ENCODE measurements at regions not wholly inside any gene's neighbourhood (a gene's known extent, or its start where the extent isn't known, plus 50 kb on each side); places are given as distances from the start of the nearest gene placed in this dataset.

- DNase-seq (ENCODE audit: low spot score): no peak
These were observed 1239.7 kb downstream of the C4orf33 start for GRCh38 chr4:130335417-130336194.

DNA sequence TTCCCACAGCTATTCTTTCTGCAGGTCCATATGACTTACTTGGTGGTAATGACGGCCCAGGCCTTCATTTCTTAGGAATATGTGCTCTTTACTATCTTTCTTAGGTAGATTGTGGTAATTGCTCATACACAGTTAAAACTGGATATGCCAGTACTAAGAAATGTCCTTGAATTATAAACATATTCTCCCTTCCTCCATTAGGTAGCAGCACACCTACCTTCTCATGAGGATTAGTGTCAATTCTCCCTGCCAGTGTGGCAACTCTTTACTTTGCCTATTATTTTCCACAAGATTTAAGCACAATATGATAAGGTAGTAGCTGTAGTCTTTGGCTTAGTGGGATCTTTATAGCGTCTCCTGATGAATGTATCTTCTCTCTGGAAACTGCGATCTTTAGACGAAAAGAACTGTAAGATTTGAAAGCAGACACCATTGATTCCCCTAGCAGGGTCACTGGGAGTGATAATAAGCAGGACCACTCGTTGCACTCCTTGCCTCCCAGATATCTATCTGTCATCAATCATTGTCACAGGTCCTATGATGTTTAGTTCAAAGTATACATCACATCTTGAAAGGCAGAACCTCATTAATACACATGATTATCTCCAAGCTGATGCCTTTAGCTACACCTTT is 1240.7 kb downstream of the C4orf33 start:
- DNase-seq (ENCODE audit: low spot score): no peak

GRCh38 chr4:130338851-130339250 is 1242.9 kb downstream of the C4orf33 start:
- no peak for DNase-seq (ENCODE audit: low spot score)

GRCh38 chr4:130349745-130350144 is 1253.8 kb downstream of the C4orf33 start:
- no peak for DNase-seq (ENCODE audit: low spot score)

GRCh38 chr4:130356873-130357272 is 1260.9 kb downstream of the C4orf33 start:
- no peak for DNase-seq (ENCODE audit: low spot score)

GRCh38 chr4:130359542-130359941 is 1263.6 kb downstream of the C4orf33 start:
- DNase-seq (ENCODE audit: low spot score): no peak

- no peak for DNase-seq (ENCODE audit: low spot score)
These were observed 1265.7 kb downstream of the C4orf33 start for GRCh38 chr4:130361616-130362015.

DNA sequence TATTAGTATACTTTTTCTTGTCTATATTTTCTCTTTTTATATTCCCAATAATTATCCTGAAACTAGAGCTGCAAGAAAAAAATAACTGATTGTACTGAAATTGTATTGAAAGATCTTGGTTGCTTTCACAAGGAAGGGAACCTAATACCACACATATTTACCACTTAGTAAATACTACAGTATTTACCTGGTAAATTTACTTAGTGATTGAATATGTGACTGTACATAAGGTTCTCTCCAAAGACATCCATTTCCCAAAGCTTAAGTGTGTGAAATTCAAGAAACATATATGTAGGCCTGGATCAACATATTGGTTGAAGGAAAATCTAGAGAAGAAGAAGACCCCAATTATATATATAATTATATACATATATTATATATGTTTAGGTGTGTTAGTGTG is 1272.7 kb downstream of the C4orf33 start:
- no peak for DNase-seq (ENCODE audit: low spot score)

DNA sequence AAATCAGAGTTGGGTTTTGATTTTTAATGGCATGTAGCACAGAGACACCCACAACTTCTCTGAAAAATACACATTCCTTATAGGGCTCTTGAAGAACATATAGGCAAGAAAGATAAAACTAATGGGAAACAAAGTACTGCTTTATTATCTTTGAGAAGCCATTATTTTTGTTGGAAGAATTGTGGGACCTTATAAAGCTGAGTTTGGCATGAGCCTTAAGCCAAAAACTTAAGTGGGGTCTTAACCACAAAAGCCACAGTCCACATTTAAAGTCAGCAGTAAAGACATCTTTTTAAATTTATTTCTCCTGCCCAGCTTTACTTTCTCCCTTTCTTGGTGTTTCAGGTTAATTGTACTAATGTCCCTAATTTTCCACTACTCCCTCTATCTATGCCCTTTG is 1297.3 kb downstream of the C4orf33 start:
- DNase-seq (ENCODE audit: low spot score): no peak

- DNase-seq (ENCODE audit: low spot score): no peak
These were observed 1297.7 kb downstream of the C4orf33 start for GRCh38 chr4:130393642-130394041.

GRCh38 chr4:130395871-130396270 is 1299.9 kb downstream of the C4orf33 start:
- DNase-seq (ENCODE audit: low spot score): no peak

DNA sequence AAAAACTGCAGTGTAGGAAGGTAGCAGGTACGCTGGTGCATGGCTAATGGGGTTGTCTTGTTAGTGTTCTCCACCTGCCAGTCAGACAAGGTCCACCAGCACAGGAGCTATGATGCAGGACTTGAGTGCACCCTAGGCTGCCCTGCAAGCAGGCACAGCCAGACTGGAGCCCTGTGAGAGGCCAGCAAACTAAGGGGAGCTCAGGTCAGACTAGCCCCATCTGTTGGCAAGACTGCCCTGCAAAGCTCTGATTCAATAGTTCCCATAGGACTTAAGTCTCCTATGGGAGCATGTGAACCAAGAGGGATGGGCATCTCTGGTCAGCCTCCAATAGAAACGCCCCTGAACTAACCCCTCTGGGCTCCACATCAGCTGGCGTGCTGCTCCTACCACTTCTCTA is 1307.3 kb downstream of the C4orf33 start:
- DNase-seq (ENCODE audit: low spot score): no peak

- no peak for DNase-seq (ENCODE audit: low spot score)
These were observed 1320.3 kb downstream of the C4orf33 start for GRCh38 chr4:130416228-130416627.

- DNase-seq (ENCODE audit: low spot score): no peak
These were observed 1323.4 kb downstream of the C4orf33 start for GRCh38 chr4:130419211-130419975.

DNA sequence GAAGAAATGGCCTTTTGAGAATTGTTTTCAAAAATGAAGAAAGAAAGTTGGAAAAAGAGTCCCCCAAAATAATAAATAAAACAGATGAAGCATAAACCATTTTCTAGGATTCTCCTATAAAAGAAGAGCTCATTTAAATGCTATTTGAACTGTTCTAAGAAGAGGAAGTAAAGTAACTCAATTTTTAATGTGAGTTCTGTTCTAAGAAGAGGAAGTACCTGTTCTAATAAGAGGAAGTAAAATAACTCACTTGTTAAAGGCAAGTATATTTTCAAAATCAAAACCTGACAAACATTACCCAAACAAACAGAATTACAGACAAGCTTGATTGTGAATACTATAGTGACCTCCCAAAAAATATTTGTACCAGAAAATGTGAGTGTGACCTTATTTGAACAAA is 1326.3 kb downstream of the C4orf33 start:
- no peak for DNase-seq (ENCODE audit: low spot score)

GRCh38 chr4:130424211-130424610 is 1328.3 kb downstream of the C4orf33 start:
- DNase-seq (ENCODE audit: low spot score): no peak

DNA sequence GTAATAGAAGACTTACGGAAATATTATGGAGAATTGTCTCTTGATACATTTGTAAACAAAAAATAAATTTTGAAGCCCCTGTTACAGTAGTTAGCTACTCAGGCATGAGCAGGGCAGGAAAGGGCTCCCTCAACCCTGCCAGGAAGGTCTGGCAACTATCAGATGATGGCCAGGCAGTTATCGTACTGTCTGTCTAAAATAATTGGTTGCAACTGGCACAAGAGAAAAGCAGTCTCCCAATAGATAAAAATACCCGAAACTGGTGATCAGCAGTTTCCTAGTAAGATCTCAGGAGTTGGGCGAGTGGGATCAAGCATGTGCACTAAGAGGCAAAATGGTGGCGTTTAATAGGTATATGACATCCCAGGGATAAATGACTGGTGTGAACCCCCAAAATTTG is 1336.3 kb downstream of the C4orf33 start:
- DNase-seq (ENCODE audit: low spot score): no peak

DNA sequence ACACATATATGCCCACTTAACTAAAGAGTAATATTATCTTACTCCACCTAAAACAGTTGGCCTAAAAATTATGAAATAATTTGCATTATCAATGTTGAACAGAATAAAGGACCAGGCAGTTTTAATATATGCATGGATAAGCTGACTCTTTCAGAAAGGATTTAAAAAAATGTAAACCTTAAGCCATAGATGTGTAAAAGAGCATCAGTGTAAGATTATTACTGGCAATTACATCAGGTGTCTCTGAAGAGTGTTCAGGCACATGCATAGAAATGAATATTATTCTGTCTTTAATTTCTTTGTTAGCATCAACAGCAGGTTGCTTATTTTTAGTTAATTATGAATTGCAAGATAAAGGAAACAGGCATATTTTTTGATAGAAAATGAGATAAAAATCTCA is 1353.8 kb downstream of the C4orf33 start:
- DNase-seq (ENCODE audit: low spot score): no peak

GRCh38 chr4:130468340-130468739 is 1372.4 kb downstream of the C4orf33 start:
- no peak for DNase-seq (ENCODE audit: low spot score)

DNA sequence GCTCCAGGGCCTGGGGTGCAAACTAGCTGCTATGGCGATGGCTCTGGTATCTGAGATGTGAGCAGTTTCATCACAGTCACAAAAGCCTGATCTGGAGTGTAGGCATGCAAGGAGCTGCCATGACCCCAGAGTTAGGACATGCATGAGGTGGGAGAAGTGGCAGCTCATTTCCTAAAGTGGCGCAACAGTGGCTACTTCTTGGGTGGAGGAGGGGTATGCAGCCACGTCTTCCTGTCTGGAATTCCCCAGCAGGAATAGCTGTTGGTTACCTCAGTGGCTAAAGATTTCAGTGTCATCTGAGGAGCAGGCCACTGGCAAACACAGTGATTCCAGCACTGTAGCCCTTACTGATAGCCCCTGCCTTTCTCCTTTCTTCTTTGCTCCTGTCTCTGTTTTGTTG is 1382.5 kb downstream of the C4orf33 start:
- DNase-seq (ENCODE audit: low spot score): no peak

- DNase-seq (ENCODE audit: low spot score): no peak
These were observed 1383.1 kb downstream of the C4orf33 start for GRCh38 chr4:130479020-130479419.

DNA sequence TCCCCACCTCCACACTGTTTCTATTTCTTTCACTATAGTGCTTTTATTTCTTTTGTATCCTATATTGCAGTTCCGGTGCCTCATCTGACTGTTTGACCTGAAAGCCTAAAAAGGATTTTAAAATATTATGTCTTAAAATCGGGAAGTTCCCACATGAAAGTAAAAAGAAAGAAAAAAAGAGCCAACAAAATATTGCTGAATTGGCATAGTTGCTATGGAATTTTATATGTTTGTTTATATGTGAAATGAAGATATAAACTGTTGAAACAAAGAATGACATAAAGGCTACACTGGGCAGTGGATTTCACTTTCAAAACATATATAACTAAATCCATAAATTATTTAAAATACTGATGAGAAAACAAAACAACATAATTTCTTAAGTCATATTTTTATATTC is 1383.7 kb downstream of the C4orf33 start:
- DNase-seq (ENCODE audit: low spot score): no peak

DNA sequence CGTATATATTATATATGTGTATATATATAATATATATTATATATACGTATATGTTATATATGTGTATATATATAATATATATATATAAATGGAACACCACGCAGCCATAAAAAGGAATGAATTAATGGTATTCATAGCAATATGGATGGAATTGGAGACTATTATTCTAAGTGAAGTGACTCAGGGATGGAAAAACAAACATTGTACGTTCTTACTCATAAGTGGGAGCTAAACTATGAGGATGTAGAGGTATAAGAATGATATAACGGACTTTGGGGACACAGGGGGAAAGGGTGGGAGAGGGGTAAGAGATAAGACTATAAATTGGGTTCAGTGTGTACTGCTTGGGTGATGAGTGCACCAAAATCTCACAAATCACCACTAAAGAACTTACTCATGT is 1388.9 kb downstream of the C4orf33 start:
- no peak for DNase-seq (ENCODE audit: low spot score)
